ENCODE measurements at regions not wholly inside any gene's neighbourhood (a gene's known extent, or its start where the extent isn't known, plus 50 kb on each side); places are given as distances from the start of the nearest gene placed in this dataset.

DNA sequence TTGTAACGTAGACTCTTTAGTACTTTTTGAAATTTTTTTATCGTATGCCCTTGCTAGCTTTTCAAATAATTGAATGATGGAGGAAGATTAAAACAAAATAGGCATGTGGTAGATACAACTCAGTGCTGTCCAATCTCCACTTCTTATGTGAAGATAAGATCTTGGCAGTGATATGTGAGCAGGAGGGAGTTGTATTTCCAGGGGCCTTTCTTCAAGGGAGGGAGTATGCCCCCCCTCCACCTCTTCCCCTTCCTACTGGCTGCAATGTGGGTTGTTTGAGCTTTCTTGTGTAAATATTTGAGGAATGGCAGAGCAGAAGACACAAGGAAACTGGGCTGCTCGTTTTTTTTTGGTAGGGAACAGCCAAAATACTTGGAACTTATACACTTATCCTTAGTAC, 374.9 kb downstream of the PSAT1 start:
- no peaks in the 10 kb centered on the region for H3F3A ChIP-seq (ENCODE audit: insufficient read depth, low read length)
- H3K79me2 ChIP-seq (ENCODE audit: low read length), result no peaks in the 10 kb centered on the region
- no peak overlapping the region for H3K27ac ChIP-seq (ENCODE audit: low read length)
- no peaks in the 10 kb centered on the region for H3K27me3 ChIP-seq (replicated peaks; ENCODE audit: insufficient read depth, low read length)
- no peak for DNase-seq
- H3K4me1 ChIP-seq (ENCODE audit: low read length), result no peaks in the 10 kb centered on the region
- no peak overlapping the region for H3K9ac ChIP-seq (ENCODE audit: low read length)
- H2AFZ ChIP-seq (ENCODE audit: low read length), result no peak overlapping the region
- no peak overlapping the region for H3K4me3 ChIP-seq (ENCODE audit: low read length)
- no peaks in the 10 kb centered on the region for H3K9me2 ChIP-seq (replicated peaks; ENCODE audit: insufficient read depth, low read length)
- no peaks in the 10 kb centered on the region for H3K36me3 ChIP-seq (replicated peaks; ENCODE audit: insufficient read depth, low read length)
- H3K4me2 ChIP-seq (ENCODE audit: low read depth, low read length), result no peak overlapping the region
- H3K9me3 ChIP-seq (replicated peaks; ENCODE audit: insufficient read depth, low read length), result no peaks in the 10 kb centered on the region
- no peak for TF ChIP-seq EZH2 (optimal IDR thresholded peaks at IDR 0.05; ENCODE audit: low read depth, low read length)
- TF ChIP-seq, protein P1, sequence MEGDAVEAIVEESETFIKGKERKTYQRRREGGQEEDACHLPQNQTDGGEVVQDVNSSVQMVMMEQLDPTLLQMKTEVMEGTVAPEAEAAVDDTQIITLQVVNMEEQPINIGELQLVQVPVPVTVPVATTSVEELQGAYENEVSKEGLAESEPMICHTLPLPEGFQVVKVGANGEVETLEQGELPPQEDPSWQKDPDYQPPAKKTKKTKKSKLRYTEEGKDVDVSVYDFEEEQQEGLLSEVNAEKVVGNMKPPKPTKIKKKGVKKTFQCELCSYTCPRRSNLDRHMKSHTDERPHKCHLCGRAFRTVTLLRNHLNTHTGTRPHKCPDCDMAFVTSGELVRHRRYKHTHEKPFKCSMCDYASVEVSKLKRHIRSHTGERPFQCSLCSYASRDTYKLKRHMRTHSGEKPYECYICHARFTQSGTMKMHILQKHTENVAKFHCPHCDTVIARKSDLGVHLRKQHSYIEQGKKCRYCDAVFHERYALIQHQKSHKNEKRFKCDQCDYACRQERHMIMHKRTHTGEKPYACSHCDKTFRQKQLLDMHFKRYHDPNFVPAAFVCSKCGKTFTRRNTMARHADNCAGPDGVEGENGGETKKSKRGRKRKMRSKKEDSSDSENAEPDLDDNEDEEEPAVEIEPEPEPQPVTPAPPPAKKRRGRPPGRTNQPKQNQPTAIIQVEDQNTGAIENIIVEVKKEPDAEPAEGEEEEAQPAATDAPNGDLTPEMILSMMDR (IDR thresholded peaks at IDR 0.05; ENCODE audit: low read length), result no peak
- H4K20me1 ChIP-seq (ENCODE audit: insufficient read depth, low read length), result no peaks in the 10 kb centered on the region

DNA sequence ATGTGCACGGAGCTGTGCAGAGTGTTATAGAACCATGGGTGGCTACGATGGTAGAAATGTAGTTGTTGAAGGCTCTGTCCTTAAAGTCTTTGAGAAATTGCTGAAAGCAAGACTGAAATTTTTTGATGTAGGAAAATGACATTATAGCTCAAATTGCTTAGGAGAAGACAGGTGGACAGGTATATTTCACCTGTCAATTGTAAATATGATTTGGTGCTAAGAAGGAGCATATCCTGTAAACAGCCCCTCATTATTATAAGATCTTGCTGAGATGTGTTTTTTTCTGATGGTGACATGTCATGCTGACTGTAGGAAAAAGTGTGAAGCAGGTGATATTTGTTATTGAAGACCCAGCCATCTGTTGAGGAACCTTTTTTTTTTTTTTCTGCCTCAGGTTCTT, 377.9 kb downstream of the PSAT1 start:
- no peak overlapping the region for H3K4me3 ChIP-seq (ENCODE audit: low read length)
- no peaks in the 10 kb centered on the region for H3F3A ChIP-seq (ENCODE audit: insufficient read depth, low read length)
- H3K9ac ChIP-seq (ENCODE audit: low read length), result no peak overlapping the region
- H4K20me1 ChIP-seq (ENCODE audit: insufficient read depth, low read length), result no peaks in the 10 kb centered on the region
- H3K9me3 ChIP-seq (replicated peaks; ENCODE audit: insufficient read depth, low read length), result no peaks in the 10 kb centered on the region
- no peaks in the 10 kb centered on the region for H3K9me2 ChIP-seq (replicated peaks; ENCODE audit: insufficient read depth, low read length)
- TF ChIP-seq EZH2phosphoT487 (IDR thresholded peaks at IDR 0.05; ENCODE audit: low read length) (no peak), EZH2 (optimal IDR thresholded peaks at IDR 0.05; ENCODE audit: low read depth, low read length) (no peak)
- TF ChIP-seq, protein P1 (IDR thresholded peaks at IDR 0.05; ENCODE audit: low read length), result no peak
- H3K79me2 ChIP-seq (ENCODE audit: low read length), result no peaks in the 10 kb centered on the region
- H3K27ac ChIP-seq (ENCODE audit: low read length), result no peak overlapping the region
- no peaks in the 10 kb centered on the region for H3K27me3 ChIP-seq (replicated peaks; ENCODE audit: insufficient read depth, low read length)
- H3K4me1 ChIP-seq (ENCODE audit: low read length), result no peaks in the 10 kb centered on the region
- H3K36me3 ChIP-seq (replicated peaks; ENCODE audit: insufficient read depth, low read length), result no peaks in the 10 kb centered on the region
- H3K4me2 ChIP-seq (ENCODE audit: low read depth, low read length), result no peak overlapping the region
- no peak for DNase-seq
- no peak overlapping the region for H2AFZ ChIP-seq (ENCODE audit: low read length)

DNA sequence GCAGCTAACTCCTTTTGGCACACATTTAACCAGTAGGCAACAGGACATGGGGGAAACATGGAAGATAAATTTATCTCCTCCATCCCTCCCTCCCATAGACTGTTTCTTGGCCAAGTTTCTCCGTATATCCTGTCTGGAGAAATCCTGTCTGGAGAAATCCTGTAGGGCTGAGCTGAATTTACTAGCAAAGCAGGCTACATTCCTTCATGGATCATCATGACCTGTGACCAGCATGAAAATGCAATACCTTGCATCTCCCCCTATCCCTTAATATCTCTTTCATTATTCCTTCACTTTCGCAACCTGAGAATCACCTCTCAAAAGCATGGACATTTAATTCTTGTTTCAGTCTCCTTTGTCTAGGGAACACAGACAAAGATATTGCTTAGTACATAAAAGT, 379.1 kb downstream of the PSAT1 start:
- no peak overlapping the region for H3K27ac ChIP-seq (ENCODE audit: low read length)
- no peaks in the 10 kb centered on the region for H3K9me3 ChIP-seq (replicated peaks; ENCODE audit: insufficient read depth, low read length)
- no peak for DNase-seq
- H3K36me3 ChIP-seq (replicated peaks; ENCODE audit: insufficient read depth, low read length), result no peaks in the 10 kb centered on the region
- no peak overlapping the region for H3K4me2 ChIP-seq (ENCODE audit: low read depth, low read length)
- H4K20me1 ChIP-seq (ENCODE audit: insufficient read depth, low read length), result no peaks in the 10 kb centered on the region
- H2AFZ ChIP-seq (ENCODE audit: low read length), result no peak overlapping the region
- H3K79me2 ChIP-seq (ENCODE audit: low read length), result no peaks in the 10 kb centered on the region
- H3K27me3 ChIP-seq (replicated peaks; ENCODE audit: insufficient read depth, low read length), result no peaks in the 10 kb centered on the region
- H3K9ac ChIP-seq (ENCODE audit: low read length), result no peak overlapping the region
- no peak overlapping the region for H3K4me3 ChIP-seq (ENCODE audit: low read length)
- H3F3A ChIP-seq (ENCODE audit: insufficient read depth, low read length), result no peaks in the 10 kb centered on the region
- no peak for TF ChIP-seq EZH2phosphoT487 (IDR thresholded peaks at IDR 0.05; ENCODE audit: low read length)
- H3K4me1 ChIP-seq (ENCODE audit: low read length), result no peaks in the 10 kb centered on the region
- H3K9me2 ChIP-seq (replicated peaks; ENCODE audit: insufficient read depth, low read length), result no peaks in the 10 kb centered on the region

DNA sequence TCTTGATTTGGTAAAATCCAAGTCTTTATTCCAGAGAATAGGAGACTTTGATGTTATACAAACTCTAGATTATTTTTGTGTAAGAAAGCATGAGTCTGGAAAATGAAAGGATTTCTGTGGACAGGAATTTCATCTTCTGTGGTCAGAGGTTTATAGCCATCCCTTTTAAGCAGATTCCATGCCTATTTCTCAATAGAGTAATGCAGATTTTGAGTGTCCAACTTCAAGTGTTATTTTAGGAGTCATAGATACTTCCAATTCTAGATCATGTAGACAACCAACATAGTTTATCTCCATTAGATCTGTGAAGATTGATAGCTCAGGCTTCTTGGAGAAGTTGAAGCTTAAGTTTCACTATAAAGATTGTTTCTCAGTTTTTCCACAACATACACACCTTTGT, 379.7 kb downstream of the PSAT1 start:
- no peaks in the 10 kb centered on the region for H4K20me1 ChIP-seq (ENCODE audit: insufficient read depth, low read length)
- no peak overlapping the region for H3K27ac ChIP-seq (ENCODE audit: low read length)

More for the DNA sequence above, 379.7 kb downstream of the PSAT1 start:
- H3K9ac ChIP-seq (ENCODE audit: low read length), result no peak overlapping the region
- DNase-seq, result no peak
- H2AFZ ChIP-seq (ENCODE audit: low read length), result no peak overlapping the region
- no peaks in the 10 kb centered on the region for H3K27me3 ChIP-seq (replicated peaks; ENCODE audit: insufficient read depth, low read length)
- H3K36me3 ChIP-seq (replicated peaks; ENCODE audit: insufficient read depth, low read length), result no peaks in the 10 kb centered on the region
- H3F3A ChIP-seq (ENCODE audit: insufficient read depth, low read length), result no peaks in the 10 kb centered on the region
- H3K9me2 ChIP-seq (replicated peaks; ENCODE audit: insufficient read depth, low read length), result no peaks in the 10 kb centered on the region
- H3K79me2 ChIP-seq (ENCODE audit: low read length), result no peaks in the 10 kb centered on the region
- H3K4me3 ChIP-seq (ENCODE audit: low read length), result no peak overlapping the region
- no peaks in the 10 kb centered on the region for H3K9me3 ChIP-seq (replicated peaks; ENCODE audit: insufficient read depth, low read length)
- H3K4me2 ChIP-seq (ENCODE audit: low read depth, low read length), result no peak overlapping the region
- TF ChIP-seq EZH2phosphoT487 (IDR thresholded peaks at IDR 0.05; ENCODE audit: low read length) (no peak), EZH2 (optimal IDR thresholded peaks at IDR 0.05; ENCODE audit: low read depth, low read length) (no peak)
- TF ChIP-seq, protein P1 (IDR thresholded peaks at IDR 0.05; ENCODE audit: low read length), result no peak
- H3K4me1 ChIP-seq (ENCODE audit: low read length), result no peaks in the 10 kb centered on the region
